ENCODE measurements at regions not wholly inside any gene's neighbourhood (a gene's known extent, or its start where the extent isn't known, plus 50 kb on each side); places are given as distances from the start of the nearest gene placed in this dataset.

DNA sequence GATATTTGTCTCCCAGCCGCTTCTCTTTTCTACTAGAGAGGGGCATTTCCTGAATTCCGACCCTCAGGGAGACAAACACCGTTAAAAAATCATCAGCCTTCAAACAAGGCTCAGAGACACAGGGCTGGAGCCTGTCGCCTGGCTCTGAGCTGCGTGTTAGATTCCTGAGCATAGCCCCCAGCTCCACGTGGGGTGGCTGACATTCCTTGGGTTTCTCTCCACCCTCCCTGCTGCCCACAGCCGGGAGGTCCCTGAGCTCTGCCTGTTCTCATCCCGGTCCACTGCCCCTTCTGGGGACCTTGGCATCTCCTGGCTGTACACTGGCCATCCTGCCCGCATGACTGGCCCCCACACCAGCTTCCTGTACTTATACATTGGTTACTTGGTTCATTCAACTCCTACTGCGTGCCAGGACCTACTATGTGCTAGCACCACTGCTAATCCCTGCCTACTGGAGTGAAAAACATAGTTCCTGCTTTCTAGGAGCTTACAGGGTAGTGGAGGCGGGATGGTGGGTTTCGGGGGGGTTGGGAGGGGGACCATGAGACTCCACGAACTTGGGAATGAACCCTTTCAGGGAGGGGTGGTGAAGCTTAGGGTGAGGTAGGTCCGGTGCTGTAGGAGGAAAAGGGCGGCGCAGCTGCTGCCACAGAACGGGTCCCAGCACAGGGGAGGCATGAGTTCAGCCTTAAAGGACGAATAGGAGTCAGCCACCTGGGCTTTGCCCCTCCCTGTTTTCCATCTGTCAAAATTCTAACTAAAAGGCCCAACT is 52.1 kb upstream of the TMEM132E start:
- TF ChIP-seq, protein P1, sequence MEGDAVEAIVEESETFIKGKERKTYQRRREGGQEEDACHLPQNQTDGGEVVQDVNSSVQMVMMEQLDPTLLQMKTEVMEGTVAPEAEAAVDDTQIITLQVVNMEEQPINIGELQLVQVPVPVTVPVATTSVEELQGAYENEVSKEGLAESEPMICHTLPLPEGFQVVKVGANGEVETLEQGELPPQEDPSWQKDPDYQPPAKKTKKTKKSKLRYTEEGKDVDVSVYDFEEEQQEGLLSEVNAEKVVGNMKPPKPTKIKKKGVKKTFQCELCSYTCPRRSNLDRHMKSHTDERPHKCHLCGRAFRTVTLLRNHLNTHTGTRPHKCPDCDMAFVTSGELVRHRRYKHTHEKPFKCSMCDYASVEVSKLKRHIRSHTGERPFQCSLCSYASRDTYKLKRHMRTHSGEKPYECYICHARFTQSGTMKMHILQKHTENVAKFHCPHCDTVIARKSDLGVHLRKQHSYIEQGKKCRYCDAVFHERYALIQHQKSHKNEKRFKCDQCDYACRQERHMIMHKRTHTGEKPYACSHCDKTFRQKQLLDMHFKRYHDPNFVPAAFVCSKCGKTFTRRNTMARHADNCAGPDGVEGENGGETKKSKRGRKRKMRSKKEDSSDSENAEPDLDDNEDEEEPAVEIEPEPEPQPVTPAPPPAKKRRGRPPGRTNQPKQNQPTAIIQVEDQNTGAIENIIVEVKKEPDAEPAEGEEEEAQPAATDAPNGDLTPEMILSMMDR (conservative IDR thresholded peaks at IDR 0.05 in 1 of 2, IDR thresholded peaks at IDR 0.05 in 1 of 2; ENCODE audit: low read depth in 1 of 2, low read length in 2 of 2) = no peak
- no peak for TF ChIP-seq EZH2 (IDR thresholded peaks at IDR 0.05; ENCODE audit: low read length, missing control alignments)

Data from fibroblast of lung (primary cell).